GM08714 (cell line): ENCODE measurements at regions not wholly inside any gene's neighbourhood (a gene's known extent, or its start where the extent isn't known, plus 50 kb on each side); places are given as distances from the start of the nearest gene placed in this dataset.
"Not testable (repeated sequence)": the region's sequence is repeated elsewhere in the genome, so short reads cannot be mapped to it uniquely, and the experiment has no call there.

ENCODE experiments used
- H3K4me3 ChIP-seq: fragments of 200-500 bp; sonication (Bioruptor generic); 2 replicates; pipeline ENCODE4 v1.5.1; 2014; ENCODE audit warnings: mild to moderate bottlenecking, low read length, inconsistent platforms
- ZNF274 ChIP-seq: IDR thresholded peaks from 2 replicates; pipeline ENCODE4 v1.6.1; 2012; ENCODE audit warnings: mild to moderate bottlenecking, low read depth, low read length

DNA sequence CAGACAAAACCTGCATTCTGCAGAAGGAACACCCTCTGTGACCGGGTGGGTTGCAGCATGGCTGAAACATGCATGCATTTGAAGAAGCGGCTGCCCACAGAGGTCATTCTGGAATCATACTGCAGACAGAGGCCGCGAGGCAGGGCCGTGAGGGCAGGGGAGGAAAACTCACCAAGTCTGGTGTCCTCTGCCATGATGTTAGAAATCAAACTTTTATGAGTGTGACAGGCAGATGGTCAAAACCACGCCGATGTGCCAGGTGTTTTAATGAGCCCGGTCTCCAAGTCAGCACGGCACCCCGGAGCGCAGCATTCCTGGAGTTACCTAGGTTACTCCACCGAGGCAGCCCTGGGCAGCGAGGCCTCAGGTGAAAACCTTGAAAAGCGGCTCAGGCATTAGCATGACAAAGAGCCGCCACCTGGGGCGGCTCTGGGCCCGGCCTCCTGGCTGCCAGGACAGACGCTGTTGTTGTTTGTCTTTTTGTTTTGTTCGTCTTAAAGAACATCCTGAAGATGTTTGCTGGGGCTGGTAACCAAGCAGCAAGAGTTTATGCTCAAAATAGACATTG lies 255.6 kb downstream of the ERMARD start:
- no peak overlapping the region for H3K4me3 ChIP-seq
- TF ChIP-seq ZNF274, result no peak

DNA sequence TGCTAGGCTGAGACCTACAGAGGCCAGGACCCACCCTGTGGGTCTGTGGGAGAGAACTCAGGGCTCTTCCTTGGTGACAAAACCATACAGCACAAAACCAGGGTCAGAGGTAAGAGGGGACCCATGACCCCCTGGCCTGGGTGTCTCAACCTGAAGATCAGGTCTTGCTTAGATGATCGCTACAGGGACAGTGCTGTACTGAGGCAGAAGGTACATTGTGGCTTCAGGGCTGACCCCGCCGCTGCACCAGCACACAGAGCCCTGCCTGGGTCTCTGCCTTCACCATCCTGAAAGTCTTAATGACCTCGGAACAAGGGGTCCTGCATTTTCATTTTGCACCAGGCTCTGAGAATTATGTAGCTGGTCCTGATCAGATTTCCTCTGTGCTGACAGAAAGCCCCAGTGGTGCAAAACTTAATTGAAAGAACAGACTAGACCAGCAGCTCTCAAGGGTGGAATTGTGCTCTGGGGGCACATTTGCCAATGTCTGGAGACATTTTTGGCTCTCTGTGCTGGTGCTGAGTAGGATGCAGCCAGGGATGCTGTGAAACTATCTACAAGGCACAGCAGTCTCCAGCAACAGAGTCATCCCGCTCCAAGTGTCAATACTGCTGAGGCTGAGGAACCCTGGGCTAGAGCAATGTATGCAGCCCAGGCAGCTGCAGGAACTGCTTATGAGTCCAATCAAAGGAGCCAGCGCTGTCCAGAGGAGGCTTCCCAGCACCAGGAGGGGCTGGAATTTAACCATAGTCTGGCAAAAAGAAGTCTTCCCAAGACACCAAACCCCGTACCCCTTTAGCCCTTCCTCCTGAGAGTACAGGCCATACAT lies 254.9 kb downstream of the ERMARD start:
- no peak overlapping the region for H3K4me3 ChIP-seq
- TF ChIP-seq ZNF274, result no peak

DNA sequence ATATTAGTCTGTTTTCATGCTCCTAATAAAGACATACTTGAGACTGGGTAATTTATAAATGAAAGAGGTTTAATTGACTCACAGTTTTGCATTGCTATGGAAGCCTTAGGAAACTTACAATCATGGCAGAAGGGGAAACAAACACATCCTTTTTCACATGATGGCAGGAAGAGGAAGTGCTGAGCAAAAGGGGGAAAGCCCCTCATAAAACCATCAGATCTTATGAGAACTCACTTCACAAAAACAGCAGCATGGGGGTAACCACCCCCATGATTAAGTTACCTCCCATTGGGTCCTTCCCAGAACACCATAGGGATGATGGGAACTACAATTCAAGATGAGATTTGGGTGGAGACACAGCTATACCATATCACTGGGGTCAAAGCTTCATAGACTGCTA lies 254.2 kb downstream of the ERMARD start:
- TF ChIP-seq ZNF274, result no peak
- no peak overlapping the region for H3K4me3 ChIP-seq

DNA sequence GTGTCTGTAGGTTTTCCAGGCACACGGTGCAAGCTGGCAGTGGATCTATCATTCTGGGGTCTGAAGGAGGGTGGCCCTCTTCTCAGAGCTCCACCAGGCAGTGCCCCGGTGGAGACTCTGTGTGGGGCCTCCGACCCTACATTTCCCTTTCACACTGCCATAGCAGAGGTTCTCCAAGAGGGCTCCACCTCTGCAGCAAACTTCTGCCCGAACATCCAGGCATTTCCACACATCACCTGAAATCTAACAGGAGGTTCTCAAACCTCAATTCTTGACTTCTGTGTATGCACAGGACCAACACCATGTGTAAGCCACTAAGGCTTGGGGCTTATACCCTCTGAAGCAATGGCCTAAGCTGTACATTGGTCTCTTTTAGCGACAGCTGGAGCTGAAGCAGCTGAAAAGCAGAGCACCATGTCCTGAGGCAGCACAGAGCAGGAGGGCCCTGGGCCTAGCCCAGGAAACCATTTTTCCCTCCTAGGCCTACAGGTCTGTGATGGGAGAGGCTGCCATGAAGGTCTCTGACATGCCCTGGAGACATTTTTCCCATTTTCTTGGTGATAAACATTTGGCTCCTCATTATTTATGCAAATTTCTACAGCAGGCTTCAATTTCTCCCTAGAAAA lies 253.3 kb downstream of the ERMARD start:
- TF ChIP-seq ZNF274, result no peak

DNA sequence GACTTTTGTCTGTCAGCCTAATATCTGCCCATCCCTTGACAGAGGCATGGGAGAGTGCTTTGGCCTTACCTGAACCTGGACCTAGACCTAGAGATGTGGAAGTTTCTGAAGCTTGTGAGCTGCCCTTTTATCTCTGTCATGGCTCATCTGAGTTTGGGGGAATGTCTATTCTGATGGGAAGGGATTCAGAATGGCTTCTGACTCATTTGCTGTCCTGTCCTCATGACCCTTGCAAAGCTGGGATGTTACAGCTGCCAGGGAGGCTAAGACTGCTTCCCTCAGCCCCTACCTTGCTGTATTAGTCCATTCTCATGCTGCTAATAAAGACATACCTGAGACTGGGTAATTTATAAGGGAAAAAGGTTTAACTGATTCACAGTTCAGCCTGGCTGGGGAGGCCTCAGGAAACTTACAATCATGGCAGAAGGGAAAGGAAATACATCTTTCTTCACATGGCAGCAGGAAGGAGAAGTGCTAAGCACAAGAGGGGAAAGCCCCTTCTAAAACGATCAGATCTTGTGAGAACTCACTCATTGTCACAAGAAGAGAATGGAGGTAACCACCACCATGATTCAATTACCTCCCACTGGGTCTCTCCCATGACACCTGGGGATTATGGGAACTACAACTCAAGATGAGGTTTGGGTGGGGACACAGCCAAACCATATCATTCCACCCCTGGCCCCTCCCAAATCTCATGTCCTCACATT lies 252.2 kb downstream of the ERMARD start:
- TF ChIP-seq ZNF274, result no peak
- no peak overlapping the region for H3K4me3 ChIP-seq

More for the DNA sequence above, 253.3 kb downstream of the ERMARD start:
- H3K4me3 ChIP-seq, result no peak overlapping the region

DNA sequence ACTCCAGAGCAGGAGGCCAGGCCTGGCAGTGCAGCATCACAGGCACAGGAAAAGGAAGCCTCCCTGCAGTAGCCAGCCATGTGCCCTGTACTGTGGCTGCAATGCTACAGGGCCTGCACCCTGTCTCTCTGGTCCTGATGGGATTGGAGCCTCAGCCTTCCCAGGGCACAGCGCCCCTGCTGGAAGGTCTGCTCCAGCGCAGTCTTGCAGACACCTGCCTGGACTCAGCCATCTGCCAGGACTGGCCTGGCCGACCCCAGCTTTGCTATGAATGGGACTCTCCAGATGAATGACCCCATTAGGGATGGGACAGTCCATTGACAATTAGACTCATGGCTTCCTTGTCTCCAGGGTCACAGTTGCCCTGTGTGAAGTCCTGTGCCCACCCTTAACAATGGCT lies 251.6 kb downstream of the ERMARD start:
- no peak for TF ChIP-seq ZNF274
- no peak overlapping the region for H3K4me3 ChIP-seq

DNA sequence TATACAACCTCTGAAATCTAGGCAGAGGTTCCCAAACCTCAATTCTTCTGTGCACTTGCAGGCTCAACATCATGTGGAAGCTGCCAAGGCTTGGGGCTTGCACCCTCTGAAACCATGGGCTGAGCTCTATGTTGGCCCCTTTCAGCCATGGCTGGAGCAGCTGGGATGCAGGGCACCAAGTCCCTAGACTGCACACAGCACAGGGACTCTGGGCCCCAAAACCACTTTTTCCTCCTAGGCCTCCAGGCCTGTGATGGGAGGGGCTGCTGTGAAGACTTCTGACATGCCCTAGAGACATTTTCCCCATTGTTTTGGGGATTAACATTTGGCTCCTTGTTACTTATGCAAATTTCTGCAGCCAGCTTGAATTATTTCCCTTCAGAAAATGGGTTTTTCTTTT lies 250.4 kb downstream of the ERMARD start:
- H3K4me3 ChIP-seq, result not testable (repeated sequence)

DNA sequence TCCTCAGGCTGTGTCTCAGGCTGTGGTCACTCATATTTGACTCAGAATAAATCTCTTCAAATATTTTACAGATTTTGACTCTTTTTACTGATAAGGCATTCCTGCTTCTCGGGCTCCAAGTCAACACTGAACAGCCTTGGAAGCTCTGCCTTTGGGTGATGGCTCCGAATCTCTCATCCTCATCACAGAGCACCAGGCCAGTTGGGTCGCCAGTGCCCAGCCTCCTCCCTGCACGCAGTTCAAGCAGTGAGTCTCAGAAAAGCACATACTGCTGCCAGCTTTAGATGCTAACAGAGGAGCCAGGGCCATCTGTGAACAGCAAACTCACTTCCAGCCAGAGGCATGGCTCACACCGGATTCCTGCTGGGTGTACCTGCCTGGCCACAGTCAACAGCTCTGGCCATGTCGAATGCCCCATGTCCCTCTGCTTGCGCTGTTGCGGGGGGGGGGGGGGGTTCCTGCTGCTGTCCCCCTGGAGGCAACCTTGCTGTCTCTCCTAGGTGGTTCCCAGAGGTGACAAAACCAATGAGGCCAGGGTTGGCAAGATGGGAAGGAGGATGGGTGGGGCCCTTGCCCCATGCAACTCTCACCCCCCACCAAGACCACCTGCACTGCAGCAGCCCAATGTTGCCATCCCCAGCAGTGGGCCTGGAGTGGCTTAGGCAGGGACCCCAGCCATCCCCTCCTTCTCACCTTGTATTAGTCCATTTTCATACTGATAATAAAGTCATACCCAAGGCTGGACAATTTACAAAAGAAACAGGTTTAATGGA lies 248.8 kb downstream of the ERMARD start:
- no peak overlapping the region for H3K4me3 ChIP-seq
- no peak for TF ChIP-seq ZNF274

DNA sequence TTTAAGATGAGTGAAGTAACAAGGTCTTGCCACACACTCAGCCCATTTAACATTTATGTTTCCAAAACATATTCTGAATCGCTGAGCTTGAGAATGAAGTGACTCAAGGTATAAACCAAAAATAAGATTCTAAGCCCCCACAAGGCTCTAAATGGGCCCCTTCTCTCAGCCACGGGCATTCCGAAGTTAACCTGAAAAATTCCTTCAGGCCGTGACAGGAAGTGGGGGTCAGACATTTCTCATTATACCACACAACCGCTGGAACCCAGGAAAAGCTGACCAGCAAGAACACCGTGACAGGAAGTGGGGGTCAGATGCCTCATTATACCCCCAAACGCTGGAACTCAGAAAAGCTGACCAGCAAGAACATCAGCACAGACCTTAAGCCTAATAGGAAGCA lies 247.9 kb downstream of the ERMARD start:
- no peak overlapping the region for H3K4me3 ChIP-seq
- TF ChIP-seq ZNF274, result no peak

DNA sequence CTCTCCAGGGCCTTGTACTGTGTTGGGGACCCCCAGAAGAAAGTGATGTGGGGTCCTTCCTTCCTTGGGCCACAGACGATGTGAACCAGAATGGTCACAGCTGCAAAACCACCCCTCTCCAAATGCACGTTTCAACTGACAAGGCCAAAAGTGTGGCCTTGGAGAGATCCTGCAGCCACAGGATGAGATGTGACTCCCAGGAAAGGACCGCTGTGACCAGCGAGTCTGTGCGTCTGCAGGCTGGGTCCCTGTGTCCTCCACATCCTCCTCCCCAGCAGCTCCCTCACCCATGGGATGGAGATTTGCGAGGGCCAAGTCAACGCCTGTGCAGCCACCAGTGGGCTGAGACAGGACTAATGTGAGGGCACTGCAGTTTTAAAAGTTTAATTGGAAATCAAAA lies 247.0 kb downstream of the ERMARD start:
- no peak for TF ChIP-seq ZNF274
- H3K4me3 ChIP-seq, result no peak overlapping the region

DNA sequence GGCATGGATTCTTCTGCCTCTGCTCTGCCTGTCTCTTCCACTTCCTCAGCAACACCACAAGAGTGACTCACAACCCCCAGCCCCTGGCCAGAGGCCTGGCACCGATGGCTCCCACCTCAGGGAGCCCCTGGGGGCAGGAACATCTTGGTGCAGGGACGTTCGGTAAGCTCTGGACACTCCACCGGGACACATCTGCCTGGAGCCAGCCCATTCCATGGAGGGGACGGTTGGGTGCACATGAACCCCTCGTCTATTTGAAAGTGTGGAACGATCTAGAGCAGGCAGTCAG lies 246.5 kb downstream of the ERMARD start:
- no peak for TF ChIP-seq ZNF274
- no peak overlapping the region for H3K4me3 ChIP-seq

DNA sequence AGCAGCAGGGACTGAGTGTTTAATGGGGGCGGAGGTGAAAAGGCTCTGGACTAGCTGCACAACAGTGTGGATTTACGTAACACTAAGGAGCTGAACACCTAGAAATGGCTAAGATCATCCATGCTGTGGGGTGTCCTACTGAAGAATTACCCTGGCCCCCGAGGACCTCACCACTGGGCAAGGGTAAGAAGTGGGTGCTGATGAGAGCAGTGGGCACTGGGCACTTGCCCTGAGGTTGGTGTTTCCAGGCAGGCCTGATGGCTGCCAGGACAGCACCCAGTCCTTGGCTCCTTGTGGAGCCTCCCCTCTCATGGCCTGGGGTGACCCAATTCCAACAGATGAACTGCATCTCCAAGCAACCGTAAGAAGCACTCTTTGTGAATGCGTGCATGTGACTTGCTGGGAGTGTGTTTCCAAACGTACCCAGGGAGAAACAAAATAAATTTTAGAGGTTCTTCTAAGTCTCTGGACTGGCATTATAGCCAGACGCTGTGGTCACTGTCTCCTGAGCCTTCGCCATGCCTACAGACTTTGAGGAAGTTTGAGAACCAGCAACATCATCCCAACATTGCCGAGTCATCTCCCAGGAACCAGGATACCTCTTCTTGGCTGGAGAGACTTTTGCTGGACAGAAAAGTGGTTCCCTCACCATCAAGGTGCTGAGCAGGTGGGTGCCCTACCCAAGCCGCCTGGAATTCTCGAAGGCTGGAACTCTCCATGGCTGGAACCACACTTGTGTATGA lies 245.9 kb downstream of the ERMARD start:
- no peak overlapping the region for H3K4me3 ChIP-seq
- TF ChIP-seq ZNF274, result no peak

DNA sequence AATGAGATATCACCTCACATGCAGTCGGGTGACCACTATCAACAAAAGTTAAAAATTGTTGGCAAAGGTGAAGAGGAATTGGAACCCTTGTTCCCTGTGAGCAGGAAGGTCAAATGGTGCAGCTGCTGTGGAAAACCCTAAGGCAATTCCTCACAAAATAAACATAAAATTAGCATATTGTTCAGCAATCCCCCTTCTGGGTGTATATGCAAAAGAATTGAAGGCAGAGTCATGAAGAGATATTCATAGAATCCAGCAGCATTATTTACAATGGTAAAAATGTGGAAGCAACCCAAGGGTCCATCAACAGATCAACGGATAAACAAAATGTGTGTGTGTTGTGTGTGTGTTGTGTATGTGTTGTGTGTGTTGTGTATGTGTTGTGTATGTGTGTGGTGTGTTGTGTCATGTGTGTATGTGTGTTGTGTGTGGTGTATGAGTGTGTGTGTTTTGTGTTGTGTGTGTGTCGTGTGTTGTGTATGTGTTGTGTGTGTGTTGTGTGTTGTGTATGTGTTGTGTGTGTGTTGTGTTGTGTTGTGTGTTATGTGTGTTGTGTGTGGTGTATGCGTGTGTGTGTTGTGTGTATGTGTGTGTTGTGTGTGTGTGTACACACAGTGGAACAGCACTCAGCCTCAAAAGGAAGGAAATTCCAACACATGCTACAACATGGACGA lies 245.1 kb downstream of the ERMARD start:
- H3K4me3 ChIP-seq, result no peak overlapping the region
- no peak for TF ChIP-seq ZNF274
